B cell (primary cell): ENCODE measurements at regions not wholly inside any gene's neighbourhood (a gene's known extent, or its start where the extent isn't known, plus 50 kb on each side); places are given as distances from the start of the nearest gene placed in this dataset.

Experiments used
- ATAC-seq: fragments of 200-7000 bp; cut with Tn5 transposase; one replicate; pipeline ENCODE4 v1.10.0; 2021; ENCODE audit warnings: low read depth, mild to moderate bottlenecking, moderate number of reproducible peaks, moderate library complexity
- CTCF ChIA-PET: fragments of 350-600 bp; sonication (Branson Sonifier 250); formaldehyde crosslinking; loops from one replicate; lab custom pipeline; 2021; ENCODE audit warnings: antibody characterized with exemption, inconsistent platforms; lab: Charles Lee
- POLR2A ChIA-PET: fragments of 350-600 bp; sonication (Branson Sonifier 250); formaldehyde crosslinking; loops from one replicate; lab custom pipeline; 2021; ENCODE audit warnings: antibody characterized with exemption; lab: Charles Lee
- DNase-seq: peaks from one replicate; pipeline ENCODE4 v3.0.0; 2013
- H2AFZ ChIP-seq: 2 replicates; pipeline ENCODE4 v1.6.1; 2012; ENCODE audit warnings: mild to moderate bottlenecking, low read depth, low read length; ENCODE audit not compliant: insufficient read depth, poor library complexity, severe bottlenecking
- H3K27ac ChIP-seq, 2 donors: 1 replicate in 1 of 2; 2 replicates in 1 of 2; pipeline ENCODE4 v1.5.1; 2012 to 2013; ENCODE audit warnings: low read length in 2 of 2, mild to moderate bottlenecking in 2 of 2, moderate library complexity in 1 of 2
- H3K27me3 ChIP-seq, 4 experiments: fragments of 200-600 bp in 1 of 4; sonication (generic) in 1 of 4; replicated peaks in 1 of 4; 1 replicate in 2 of 4; 2 replicates in 2 of 4; pipeline versions ENCODE4 v1.6.1 to v1.7.0; 2013 to 2016; ENCODE audit warnings: low read length in 3 of 4, mild to moderate bottlenecking in 2 of 4, mixed read lengths in 1 of 4, moderate library complexity in 1 of 4; ENCODE audit not compliant: insufficient read depth in 4 of 4, control insufficient read depth in 3 of 4; ENCODE audit errors: control extremely low read depth in 1 of 4
- H3K36me3 ChIP-seq, 2 experiments: replicated peaks in 1 of 2; 1 replicate in 1 of 2; 2 replicates in 1 of 2; pipeline versions ENCODE4 v1.6.1 to v1.7.1; 2013; ENCODE audit warnings: low read length in 1 of 2; ENCODE audit not compliant: insufficient read depth in 2 of 2, control insufficient read depth in 1 of 2; ENCODE audit errors: control extremely low read depth in 1 of 2, extremely low read depth in 1 of 2
- H3K4me1 ChIP-seq, 2 donors: fragments of 200-600 bp in 1 of 2; sonication (generic) in 1 of 2; 1 replicate in 1 of 2; 2 replicates in 1 of 2; pipeline versions ENCODE4 v1.5.1 to v1.6.1; 2013 to 2017; ENCODE audit warnings: low read length in 2 of 2; ENCODE audit not compliant: control insufficient read depth in 2 of 2, insufficient read depth in 2 of 2
- H3K4me2 ChIP-seq: replicated peaks from 2 replicates; pipeline ENCODE3; 2012; ENCODE audit warnings: mild to moderate bottlenecking, low read depth, low read length; ENCODE audit not compliant: poor library complexity, severe bottlenecking
- H3K4me3 ChIP-seq, 5 experiments: fragments of 200-600 bp in 1 of 5; sonication (generic) in 1 of 5; 1 replicate in 3 of 5; 2 replicates in 2 of 5; pipeline versions ENCODE4 v1.5.1 to v1.7.0; 2011 to 2016; ENCODE audit warnings: low read length in 4 of 5, mild to moderate bottlenecking in 4 of 5, low read depth in 2 of 5, control low read depth in 1 of 5, moderate library complexity in 1 of 5; ENCODE audit not compliant: insufficient read depth in 1 of 5; ENCODE audit errors: control extremely low read depth in 1 of 5, extremely low read depth in 1 of 5
- H3K79me2 ChIP-seq: fragments of 200-600 bp; sonication (generic); one replicate; pipeline ENCODE4 v1.6.0; 2016; ENCODE audit warnings: low read length; ENCODE audit not compliant: control insufficient read depth, insufficient read depth
- H3K9ac ChIP-seq: fragments of 200-600 bp; sonication (generic); 2 replicates; pipeline ENCODE4 v1.6.1; 2017; ENCODE audit warnings: mild to moderate bottlenecking, low read length, moderate library complexity
- H3K9me3 ChIP-seq, 3 donors: one replicate each; pipeline versions ENCODE4 v1.6.1 to v1.7.1; 2013; ENCODE audit warnings: low read length in 2 of 3; ENCODE audit not compliant: control insufficient read depth in 2 of 3, insufficient read depth in 1 of 3; ENCODE audit errors: control extremely low read depth in 1 of 3
- H4K20me1 ChIP-seq: 2 replicates; pipeline ENCODE4 v1.6.0; 2012; ENCODE audit warnings: mild to moderate bottlenecking, low read length; ENCODE audit not compliant: insufficient read depth, control insufficient read depth, poor library complexity, severe bottlenecking
- H3K27ac Mint-ChIP-seq: one replicate; pipeline ENCODE4 v1.8.0; 2021; ENCODE audit warnings: mixed read lengths
- H3K27me3 Mint-ChIP-seq: one replicate; pipeline ENCODE4 v1.8.0; 2021; ENCODE audit warnings: mixed read lengths
- H3K4me1 Mint-ChIP-seq: one replicate; pipeline ENCODE4 v1.8.0; 2021; ENCODE audit warnings: mixed read lengths
- H3K4me3 Mint-ChIP-seq: one replicate; pipeline ENCODE4 v1.8.0; 2021; ENCODE audit warnings: mixed read lengths
- H3K9me3 Mint-ChIP-seq: one replicate; pipeline ENCODE4 v1.8.0; 2022; ENCODE audit warnings: mixed read lengths; ENCODE audit not compliant: insufficient read depth
- EZH2 ChIP-seq: IDR thresholded peaks from 2 replicates; pipeline ENCODE4 v1.6.1; 2012; ENCODE audit warnings: borderline replicate concordance, low read depth, mild to moderate bottlenecking, moderate library complexity, low read length; ENCODE audit not compliant: insufficient read depth, poor library complexity, severe bottlenecking
- WGBS: methylation state at CpG from one replicate; pipeline ENCODE4 v1.1.5; 2013; ENCODE audit warnings: missing lambda C conversion rate; ENCODE audit not compliant: insufficient coverage; 5-methylcytosine and 5-hydroxymethylcytosine counted together
- intact Hi-C: fragments of 100-400 bp; cut with micrococcal nuclease; formaldehyde crosslinking; loops from one replicate; pipeline ENCODE4 v1.10.0; 2022
- TF ChIP-seq, protein P1 (sequence below): fragments of 200-600 bp; IDR thresholded peaks from one replicate; pipeline ENCODE4 v1.8.0; 2022; ENCODE audit warnings: antibody characterized with exemption, mild to moderate bottlenecking

DNA sequence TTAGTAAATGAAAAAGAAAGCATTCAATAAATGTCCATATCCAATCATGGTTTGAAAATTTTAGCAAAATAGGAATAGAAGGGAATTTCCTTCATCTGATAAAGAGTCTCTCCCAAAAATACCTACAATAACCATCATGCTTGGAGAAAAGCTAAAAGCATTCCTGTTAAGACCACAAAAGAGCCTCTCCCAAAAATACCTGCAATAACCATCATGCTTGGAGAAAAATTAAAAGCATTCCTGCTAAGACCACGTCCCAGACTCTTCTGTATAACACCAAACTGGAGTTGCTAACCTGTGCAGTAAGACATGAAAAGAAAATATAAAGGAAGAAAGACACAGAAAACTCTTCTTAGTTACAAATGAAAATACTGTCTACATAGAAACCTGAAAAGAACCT is 69.4 kb downstream of the LINC01488 start:
- no peak overlapping the region for H3K27ac ChIP-seq
- WGBS: no CpG with 5 or more reads among the region's 1 CpG
- H3K36me3 ChIP-seq: no peaks in the 10 kb centered on the region
- no peaks in the 10 kb centered on the region for H4K20me1 ChIP-seq
- H3K9me3 ChIP-seq: peaks cover 0 to 21% (median 10%) of the 10 kb centered on the region in 3 donors
- H3K4me3 ChIP-seq: no peak overlapping the region
- ATAC-seq (no peak), DNase-seq (no peak)
- TF ChIP-seq, protein P1, sequence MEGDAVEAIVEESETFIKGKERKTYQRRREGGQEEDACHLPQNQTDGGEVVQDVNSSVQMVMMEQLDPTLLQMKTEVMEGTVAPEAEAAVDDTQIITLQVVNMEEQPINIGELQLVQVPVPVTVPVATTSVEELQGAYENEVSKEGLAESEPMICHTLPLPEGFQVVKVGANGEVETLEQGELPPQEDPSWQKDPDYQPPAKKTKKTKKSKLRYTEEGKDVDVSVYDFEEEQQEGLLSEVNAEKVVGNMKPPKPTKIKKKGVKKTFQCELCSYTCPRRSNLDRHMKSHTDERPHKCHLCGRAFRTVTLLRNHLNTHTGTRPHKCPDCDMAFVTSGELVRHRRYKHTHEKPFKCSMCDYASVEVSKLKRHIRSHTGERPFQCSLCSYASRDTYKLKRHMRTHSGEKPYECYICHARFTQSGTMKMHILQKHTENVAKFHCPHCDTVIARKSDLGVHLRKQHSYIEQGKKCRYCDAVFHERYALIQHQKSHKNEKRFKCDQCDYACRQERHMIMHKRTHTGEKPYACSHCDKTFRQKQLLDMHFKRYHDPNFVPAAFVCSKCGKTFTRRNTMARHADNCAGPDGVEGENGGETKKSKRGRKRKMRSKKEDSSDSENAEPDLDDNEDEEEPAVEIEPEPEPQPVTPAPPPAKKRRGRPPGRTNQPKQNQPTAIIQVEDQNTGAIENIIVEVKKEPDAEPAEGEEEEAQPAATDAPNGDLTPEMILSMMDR: no peak
- no peak for TF ChIP-seq EZH2
- H3K4me1 ChIP-seq: peaks cover 0 to 5% of the 10 kb centered on the region in 2 donors
- no peak overlapping the region for H3K9ac ChIP-seq
- intact Hi-C loops: no loop called here
- peaks cover 10% of the 10 kb centered on the region for H3K9me3 Mint-ChIP-seq
- no peak overlapping the region for H3K27ac Mint-ChIP-seq
- H3K79me2 ChIP-seq: no peaks in the 10 kb centered on the region
- peaks cover 7% of the 10 kb centered on the region for H3K4me1 Mint-ChIP-seq
- H2AFZ ChIP-seq: no peak overlapping the region
- peaks cover 0 to 4% (median 0%) of the 10 kb centered on the region in 4 experiments for H3K27me3 ChIP-seq
- H3K4me3 Mint-ChIP-seq: no peak overlapping the region
- peaks cover 4% of the 10 kb centered on the region for H3K27me3 Mint-ChIP-seq
- ChIA-PET POLR2A (no interaction called here), CTCF (no interaction called here)
- H3K4me2 ChIP-seq: no peak overlapping the region

DNA sequence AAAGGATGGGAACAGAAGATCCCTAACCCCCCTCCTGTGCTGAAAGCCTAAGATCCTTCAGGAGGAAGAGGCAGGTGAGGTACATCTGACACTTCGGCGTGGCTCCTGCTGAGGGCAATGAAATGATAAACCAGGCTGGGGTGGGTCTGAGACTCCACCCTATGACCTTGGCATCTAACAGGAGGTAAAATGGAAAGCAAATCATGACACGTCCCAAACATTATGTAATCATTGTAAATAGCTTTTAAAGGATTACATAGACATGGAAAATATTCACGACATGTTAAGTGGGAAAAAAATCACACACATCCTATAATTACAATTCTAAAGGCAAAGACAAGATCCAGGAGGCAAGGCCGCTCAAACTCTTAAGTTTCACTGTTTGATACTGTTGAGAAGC is 70.5 kb downstream of the LINC01488 start:
- WGBS: 90% methylated on average over 4 of the region's 5 CpGs
- no peak overlapping the region for H2AFZ ChIP-seq

More for the DNA sequence above, 70.5 kb downstream of the LINC01488 start:
- Mint-ChIP-seq H3K4me3 (no peak overlapping the region), H3K27me3 (no peaks in the 10 kb centered on the region), H3K9me3 (peaks cover 10% of the 10 kb centered on the region), H3K27ac (no peak overlapping the region), H3K4me1 (peaks cover under 1% of the 10 kb centered on the region)
- intact Hi-C loops: no loop called here
- CTCF ChIA-PET: interaction anchor here (0.5 kb wide), 1 partner anchor 1347 kb away, joined by 3 read pairs; no protein-coding TSS in a partner anchor
- TF ChIP-seq, protein P1: no peak
- Histone ChIP-seq H4K20me1 (no peaks in the 10 kb centered on the region), H3K9ac (no peak overlapping the region), H3K36me3 (no peaks in the 10 kb centered on the region), H3K4me2 (no peak overlapping the region), H3K79me2 (no peaks in the 10 kb centered on the region), H3K4me3 (no peak overlapping the region), H3K9me3 (peaks cover 0 to 18% (median 10%) of the 10 kb centered on the region in 3 donors), H3K27ac (no peak overlapping the region), H3K27me3 (peaks cover 0 to 1% (median 0%) of the 10 kb centered on the region in 4 experiments), H3K4me1 (peaks cover 0 to 2% of the 10 kb centered on the region in 2 donors)
- ATAC-seq (no peak), DNase-seq (no peak)
- POLR2A ChIA-PET: no interaction called here
